Spleen (tissue), 11 donors: ENCODE measurements at regions not wholly inside any gene's neighbourhood (a gene's known extent, or its start where the extent isn't known, plus 50 kb on each side); places are given as distances from the start of the nearest gene placed in this dataset.

Experiments
- DNase-seq: peaks from one replicate; pipeline ENCODE4 v3.0.0-alpha.2; 2020
- H3K27ac ChIP-seq, 8 donors: fragments of 200-600 bp; sonication (generic) in 7 of 8; 1 replicate in 4 of 8; 2 replicates in 4 of 8; pipeline versions ENCODE4 v1.5.0 to v1.8.0; 2016 to 2021; ENCODE audit warnings: inconsistent platforms in 4 of 8, mild to moderate bottlenecking in 4 of 8, moderate library complexity in 1 of 8
- H3K27me3 ChIP-seq, 7 donors: fragments of 200-600 bp; sonication (generic) in 6 of 7; replicated peaks in 1 of 7; 1 replicate in 4 of 7; 2 replicates in 3 of 7; pipeline versions ENCODE4 v1.5.0 to v1.8.0; 2016 to 2021; ENCODE audit warnings: inconsistent platforms in 3 of 7, mild to moderate bottlenecking in 1 of 7
- H3K36me3 ChIP-seq, 6 donors: fragments of 200-600 bp; sonication (generic) in 5 of 6; 1 replicate in 4 of 6; 2 replicates in 2 of 6; pipeline versions ENCODE4 v1.5.0 to v1.8.0; 2016 to 2021; ENCODE audit warnings: inconsistent platforms in 2 of 6
- H3K4me1 ChIP-seq, 6 donors: fragments of 200-600 bp; sonication (generic) in 5 of 6; 1 replicate in 3 of 6; 2 replicates in 3 of 6; pipeline versions ENCODE4 v1.5.0 to v1.8.0; 2016 to 2021; ENCODE audit warnings: inconsistent platforms in 3 of 6
- H3K4me3 ChIP-seq, 8 donors: fragments of 200-600 bp; sonication (generic) in 7 of 8; 1 replicate in 4 of 8; 2 replicates in 4 of 8; pipeline versions ENCODE4 v1.5.0 to v1.8.0; 2016 to 2021; ENCODE audit warnings: inconsistent platforms in 4 of 8, mild to moderate bottlenecking in 4 of 8, moderate library complexity in 2 of 8
- H3K9me3 ChIP-seq, 8 donors: fragments of 200-600 bp; sonication (generic) in 7 of 8; 1 replicate in 4 of 8; 2 replicates in 4 of 8; pipeline versions ENCODE4 v1.5.0 to v1.8.0; 2016 to 2021; ENCODE audit warnings: inconsistent platforms in 4 of 8
- POLR2A ChIP-seq, 3 donors: fragments of 450-650 bp; IDR thresholded peaks; one replicate each; pipeline ENCODE4 v1.5.1; 2017; ENCODE audit warnings: antibody characterized with exemption in 3 of 3, mild to moderate bottlenecking in 1 of 3
- POLR2AphosphoS5 ChIP-seq, 3 donors: sonication (generic); formaldehyde crosslinking; IDR thresholded peaks; one replicate each; pipeline ENCODE4 v1.5.1; 2017; ENCODE audit warnings: antibody characterized with exemption in 3 of 3
- WGBS, 5 donors: extraction: QIAGEN DNeasy Blood & Tissue Kit in 3 of 5; methylation state at CpG; one replicate each; pipeline versions ENCODE4 v1.1.5 to v1.1.7; 2013 to 2018; 5-methylcytosine and 5-hydroxymethylcytosine counted together
- intact Hi-C: fragments of 100-400 bp; cut with DNase I; formaldehyde crosslinking; loops from one replicate; pipeline ENCODE4 v1.15.0; 2023; ENCODE audit warnings: low total_unique reads
- TF ChIP-seq, protein P1 (sequence below), 11 experiments: fragments of 200-600 bp in 7 of 11; fragments of 450-650 bp in 4 of 11; sonication (generic) in 4 of 11; IDR thresholded peaks in 8 of 11; conservative IDR thresholded peaks in 3 of 11; 1 replicate in 7 of 11; 2 replicates in 4 of 11; pipeline versions ENCODE4 v1.4.0 to v1.8.0; 2016 to 2021; ENCODE audit warnings: antibody characterized with exemption in 11 of 11, inconsistent platforms in 4 of 11, mild to moderate bottlenecking in 1 of 11
- donor health status: healthy with polysubstance abuse.
- donor health status: DM: no; HTN: no; CAD: no; lungs with moderate emphysema.
- donor health status: DM: no; HTN: no; CAD: no.
- donor health status: Bipolar disorder and iron deficiency.
- donor health status: healthy.
- donor health status: DM: no; HTN: no; CAD: no.
- donor health status: DM: yes; HTN: yes; CAD: no.

DNA sequence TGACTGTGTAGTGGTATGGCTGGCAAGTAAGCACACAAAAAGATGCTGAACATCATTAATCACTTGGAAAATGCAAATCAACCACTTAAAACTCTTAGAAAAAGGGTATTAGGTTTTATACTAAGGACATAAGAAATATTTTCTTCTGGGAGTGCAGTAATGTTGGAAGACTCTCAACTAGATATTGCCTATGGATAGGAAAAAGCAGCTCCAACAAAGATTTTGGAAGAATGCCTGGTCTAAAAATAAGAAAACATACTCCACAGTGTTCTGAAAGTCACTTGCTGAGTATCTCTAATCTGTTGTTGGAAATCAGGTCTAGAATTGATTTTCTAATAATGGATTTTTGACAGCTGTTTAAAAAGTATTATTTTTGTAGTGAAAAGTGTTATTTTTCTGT, 50.8 kb upstream of the PHYHIPL start:
- peaks cover 0 to 5% (median 0%) of the 10 kb centered on the region in 8 donors for H3K9me3 ChIP-seq
- DNase-seq: no peak
- H3K27ac ChIP-seq: peak overlapping the region in 1 of 8 donors; percentile 3
- TF ChIP-seq, protein P1, sequence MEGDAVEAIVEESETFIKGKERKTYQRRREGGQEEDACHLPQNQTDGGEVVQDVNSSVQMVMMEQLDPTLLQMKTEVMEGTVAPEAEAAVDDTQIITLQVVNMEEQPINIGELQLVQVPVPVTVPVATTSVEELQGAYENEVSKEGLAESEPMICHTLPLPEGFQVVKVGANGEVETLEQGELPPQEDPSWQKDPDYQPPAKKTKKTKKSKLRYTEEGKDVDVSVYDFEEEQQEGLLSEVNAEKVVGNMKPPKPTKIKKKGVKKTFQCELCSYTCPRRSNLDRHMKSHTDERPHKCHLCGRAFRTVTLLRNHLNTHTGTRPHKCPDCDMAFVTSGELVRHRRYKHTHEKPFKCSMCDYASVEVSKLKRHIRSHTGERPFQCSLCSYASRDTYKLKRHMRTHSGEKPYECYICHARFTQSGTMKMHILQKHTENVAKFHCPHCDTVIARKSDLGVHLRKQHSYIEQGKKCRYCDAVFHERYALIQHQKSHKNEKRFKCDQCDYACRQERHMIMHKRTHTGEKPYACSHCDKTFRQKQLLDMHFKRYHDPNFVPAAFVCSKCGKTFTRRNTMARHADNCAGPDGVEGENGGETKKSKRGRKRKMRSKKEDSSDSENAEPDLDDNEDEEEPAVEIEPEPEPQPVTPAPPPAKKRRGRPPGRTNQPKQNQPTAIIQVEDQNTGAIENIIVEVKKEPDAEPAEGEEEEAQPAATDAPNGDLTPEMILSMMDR (IDR thresholded peaks at IDR 0.05 in 8 of 11, conservative IDR thresholded peaks at IDR 0.05 in 3 of 11): no peak
- TF ChIP-seq POLR2A (IDR thresholded peaks at IDR 0.05) (no peak), POLR2AphosphoS5 (IDR thresholded peaks at IDR 0.05) (no peak)
- H3K4me3 ChIP-seq: no peak overlapping the region
- H3K27me3 ChIP-seq: no peaks in the 10 kb centered on the region
- no peaks in the 10 kb centered on the region for H3K4me1 ChIP-seq
- H3K36me3 ChIP-seq: no peaks in the 10 kb centered on the region
- intact Hi-C loops: no loop called here

DNA sequence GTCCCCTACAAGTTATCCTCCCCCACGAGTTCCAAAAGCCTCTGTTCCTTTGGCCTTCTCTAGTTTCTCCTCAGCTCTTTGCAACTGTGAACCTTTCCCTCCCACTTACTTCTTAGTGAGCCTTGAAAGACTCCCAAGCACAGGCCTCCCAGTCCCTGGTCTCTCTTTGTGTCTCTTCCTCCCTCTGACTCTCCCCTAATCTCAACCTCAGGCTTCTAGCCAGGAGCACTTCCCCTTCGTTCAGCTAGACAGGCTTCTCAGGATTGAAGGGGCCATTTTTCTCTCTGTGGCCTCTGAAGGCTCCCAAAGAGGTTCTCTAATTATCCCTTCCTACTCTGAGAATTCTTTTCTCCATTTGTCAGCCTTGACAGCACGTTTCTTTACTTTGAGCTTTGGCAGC, 50.2 kb upstream of the PHYHIPL start:
- peak overlapping the region in 1 of 8 donors; percentile 3 for H3K27ac ChIP-seq
- no peaks in the 10 kb centered on the region for H3K4me1 ChIP-seq
- 17 to 26% (median 26%) methylated on average over 3 of the region's 3 CpGs for WGBS, 5 donors
- intact Hi-C loops: no loop called here
- TF ChIP-seq POLR2A (IDR thresholded peaks at IDR 0.05) (no peak), POLR2AphosphoS5 (IDR thresholded peaks at IDR 0.05) (no peak)
- TF ChIP-seq, protein P1 (IDR thresholded peaks at IDR 0.05 in 8 of 11, conservative IDR thresholded peaks at IDR 0.05 in 3 of 11): no peak
- peaks cover 0 to 1% (median 0%) of the 10 kb centered on the region in 8 donors for H3K9me3 ChIP-seq
- no peaks in the 10 kb centered on the region for H3K27me3 ChIP-seq
- no peak overlapping the region for H3K4me3 ChIP-seq
- H3K36me3 ChIP-seq: no peaks in the 10 kb centered on the region
- DNase-seq: no peak
